Embryonic facial prominence (tissue), 1 donor: ENCODE measurements at regions not wholly inside any gene's neighbourhood (a gene's known extent, or its start where the extent isn't known, plus 50 kb on each side); places are given as distances from the start of the nearest gene placed in this dataset.
"Not testable (repeated sequence)": the region's sequence is repeated elsewhere in the genome, so short reads cannot be mapped to it uniquely, and the experiment has no call there.

Experiments used
- DNase-seq: peaks from one replicate; pipeline ENCODE4 v3.0.0-alpha.2; 2016; ENCODE audit errors: extremely low spot score

DNA sequence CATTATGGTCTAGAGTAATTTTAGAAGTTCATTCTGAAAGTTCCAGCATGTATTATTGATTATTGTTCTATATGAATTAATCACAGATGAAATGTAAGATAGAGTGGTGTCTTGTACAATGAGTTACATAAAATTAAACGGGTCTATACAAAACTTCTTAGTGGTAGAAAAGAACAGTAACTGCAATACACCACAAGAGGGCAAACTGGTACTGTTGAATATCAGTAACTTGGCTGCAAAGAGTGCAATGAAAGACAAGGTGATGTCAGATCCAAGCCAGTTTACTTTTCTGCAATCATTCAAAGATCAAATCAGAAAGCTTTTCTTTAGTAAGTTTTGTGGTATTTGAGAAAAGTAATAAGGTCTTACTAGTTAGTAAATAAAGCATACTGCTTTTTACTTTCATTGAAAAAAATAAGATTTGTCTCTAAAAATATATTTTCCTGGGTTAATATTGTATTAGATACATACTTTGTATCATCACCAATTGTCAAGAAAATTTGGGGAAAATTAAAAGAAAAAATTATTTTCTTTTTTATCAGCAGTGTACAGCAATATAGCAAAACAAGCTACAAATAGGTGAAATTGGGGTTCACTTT is 66.4 kb upstream of the BTG3 start:
- peak; percentile 47 for DNase-seq

DNA sequence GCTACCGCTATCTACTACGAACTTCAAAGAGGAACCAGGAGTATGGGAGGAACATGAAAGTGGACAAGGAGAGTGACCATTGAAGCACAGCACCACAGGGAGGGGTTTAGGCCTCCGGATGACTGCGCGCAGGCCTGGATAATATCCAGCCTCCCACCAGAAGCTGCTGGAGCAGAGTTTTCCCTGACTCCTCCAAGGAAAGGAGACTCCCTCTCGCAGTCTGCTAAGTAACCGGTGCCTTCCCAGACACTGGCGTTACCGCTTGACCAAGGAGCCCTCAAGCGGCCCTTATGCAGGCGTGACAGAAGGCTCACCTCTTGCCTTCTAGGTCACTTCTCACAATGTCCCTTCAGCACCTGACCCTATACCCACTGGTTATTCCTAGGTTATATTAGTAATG is 64.2 kb upstream of the BTG3 start:
- not testable (repeated sequence) for DNase-seq

DNA sequence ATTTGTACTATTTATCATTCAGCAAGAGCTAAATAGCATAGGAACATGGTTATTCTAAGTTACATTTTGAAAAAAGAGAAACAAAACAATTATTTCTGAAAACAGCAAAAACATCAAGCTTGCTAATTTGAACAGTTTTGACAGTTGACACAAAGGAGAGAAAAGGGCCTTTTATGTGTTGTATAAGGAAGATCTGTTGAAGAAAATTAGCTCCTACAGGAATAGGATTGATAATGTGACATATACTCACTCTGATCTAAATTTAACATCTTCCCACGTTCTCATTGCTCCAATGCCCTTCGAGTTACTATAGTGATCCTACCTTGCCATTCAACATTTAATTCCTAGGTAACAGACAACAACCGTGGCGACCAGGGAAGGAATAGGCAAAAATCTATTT is 61.4 kb upstream of the BTG3 start:
- DNase-seq: no peak

DNA sequence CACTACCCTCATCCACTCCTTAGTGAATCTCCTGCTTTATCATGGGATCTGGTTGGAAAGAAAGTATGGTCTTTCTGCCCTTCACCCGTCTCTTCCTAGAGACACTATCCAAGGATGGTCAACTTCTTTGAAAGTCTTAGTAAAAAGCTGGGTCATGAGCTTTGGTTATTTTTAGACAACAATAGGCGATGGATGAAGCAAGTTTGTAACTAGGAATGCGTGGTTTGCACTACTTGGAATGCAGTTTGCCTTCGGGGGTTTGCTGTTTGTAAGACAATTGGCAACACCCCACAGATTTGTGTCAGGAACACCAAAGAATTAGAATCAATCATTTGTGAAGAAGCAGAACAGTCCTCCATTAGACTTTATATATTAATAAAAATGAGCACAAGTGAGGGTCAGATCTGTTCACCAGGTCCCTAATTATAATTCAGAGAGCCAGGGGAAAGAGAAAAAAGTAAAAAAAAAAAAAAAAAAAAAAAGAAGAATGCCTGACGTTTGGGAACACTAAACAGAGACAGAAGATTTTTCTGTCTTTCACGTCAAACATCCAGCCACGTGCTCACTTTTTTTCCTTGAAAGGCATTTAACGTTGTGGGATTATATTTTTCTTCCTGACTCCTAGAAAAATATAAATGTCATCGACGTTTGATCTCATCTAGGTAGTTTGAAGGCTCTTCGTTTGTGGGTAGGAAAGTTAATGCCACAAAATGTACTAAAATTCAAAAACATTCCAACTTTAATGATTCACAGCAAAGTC is 60.7 kb upstream of the BTG3 start:
- no peak for DNase-seq

DNA sequence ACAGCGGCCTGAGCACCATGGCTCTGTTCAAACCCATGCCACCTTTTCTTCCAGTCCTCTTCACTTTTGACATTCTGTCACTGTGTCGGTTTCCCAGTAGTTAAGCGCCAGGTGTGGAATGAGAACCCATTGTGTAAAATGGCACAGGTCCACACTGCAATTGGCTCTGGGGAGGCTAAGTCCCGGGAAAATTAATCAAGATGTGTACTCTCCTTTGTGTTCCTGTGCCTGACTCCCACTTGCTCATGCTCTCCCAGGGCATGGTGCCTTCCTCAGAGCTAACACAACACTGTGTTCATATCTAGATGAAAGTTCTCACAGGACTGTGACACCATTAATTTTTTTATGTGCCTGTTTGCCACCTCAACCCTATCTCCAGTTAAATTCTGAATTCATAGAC is 59.0 kb upstream of the BTG3 start:
- no peak for DNase-seq

DNA sequence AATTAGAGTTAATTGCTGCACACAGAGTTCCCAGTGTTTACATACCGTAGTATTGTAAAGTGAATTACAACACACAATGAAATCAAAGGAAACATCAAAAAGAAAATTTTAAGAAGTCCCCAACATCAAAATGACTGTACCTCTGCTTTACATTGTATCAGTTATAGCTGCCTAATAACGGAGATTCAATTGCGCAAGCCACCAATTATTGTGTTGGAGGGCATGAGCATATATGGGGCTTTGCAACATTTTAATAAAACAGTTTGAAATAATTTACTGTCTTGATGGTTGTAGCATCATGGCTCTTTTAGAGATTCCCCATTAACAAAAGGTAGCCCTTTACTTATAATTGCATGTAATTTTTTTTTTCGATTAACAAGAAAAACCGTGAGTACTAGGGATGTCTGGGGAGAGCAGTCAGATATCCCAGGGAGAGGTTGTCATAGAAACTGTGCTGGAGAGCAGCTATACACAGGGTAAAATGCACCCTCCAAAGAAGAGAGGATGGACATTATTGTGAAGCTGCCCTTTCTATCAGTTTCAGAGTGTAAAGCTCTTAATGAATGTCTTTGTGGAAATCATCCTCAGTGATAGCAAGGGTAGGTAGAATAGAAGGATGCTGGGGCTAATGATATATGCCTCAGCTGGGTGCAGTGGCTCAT is 55.9 kb upstream of the BTG3 start:
- no peak for DNase-seq

DNA sequence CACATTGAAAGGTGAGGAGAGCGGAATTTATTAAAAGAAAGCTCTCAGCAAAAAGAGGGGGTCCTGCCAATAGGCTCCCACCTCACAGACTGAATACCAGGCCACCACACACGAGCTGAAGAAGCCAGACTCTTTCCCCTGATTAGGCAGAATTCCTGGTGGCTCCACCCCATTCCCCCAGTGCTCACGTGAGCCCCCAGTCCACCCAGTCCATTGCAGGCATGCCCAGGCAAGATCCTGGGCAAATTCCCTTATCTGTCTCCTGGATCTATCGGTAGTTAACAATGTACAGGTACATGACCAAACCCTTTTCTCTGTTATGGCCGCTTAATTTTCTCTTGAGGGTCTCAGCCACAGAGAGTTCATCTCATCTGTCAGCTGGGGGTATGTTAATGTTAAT is 54.6 kb upstream of the BTG3 start:
- DNase-seq: no peak
